Right ventricle myocardium superior (tissue), 1 donor: ENCODE measurements at regions not wholly inside any gene's neighbourhood (a gene's known extent, or its start where the extent isn't known, plus 50 kb on each side); places are given as distances from the start of the nearest gene placed in this dataset.

Experiments used
- ATAC-seq: fragments of 200-7000 bp; cut with Tn5 transposase; one replicate; pipeline ENCODE4 v1.9.1; 2020; ENCODE audit warnings: mild to moderate bottlenecking; ENCODE audit not compliant: poor library complexity
- DNase-seq: peaks from one replicate; pipeline ENCODE4 v3.0.0-alpha.2; 2020
- intact Hi-C: fragments of 100-400 bp; cut with DNase I; formaldehyde crosslinking; loops from one replicate; pipeline ENCODE4 v1.11.2; 2022
- donor health status: DM: no; HTN: yes; CAD: no; lungs with severe emphysema.

- DNase-seq (no peak), ATAC-seq (no peak)
- intact Hi-C loops, result no loop called here
Measured at GRCh38 chr15:96553931-96554330, 223.4 kb downstream of the NR2F2 start.

GRCh38 chr15:96554541-96554940 is 224.0 kb downstream of the NR2F2 start:
- intact Hi-C loops, result no loop called here
- no peak for DNase-seq
- ATAC-seq, result no peak

- ATAC-seq (no peak), DNase-seq (no peak)
Measured at GRCh38 chr15:96559087-96559486, 228.6 kb downstream of the NR2F2 start.

GRCh38 chr15:96559631-96560030 is 229.1 kb downstream of the NR2F2 start:
- DNase-seq, result no peak
- intact Hi-C loops, result no loop called here

More at GRCh38 chr15:96559087-96559486, 228.6 kb downstream of the NR2F2 start:
- intact Hi-C loops, result no loop called here

GRCh38 chr15:96560246-96560895 is 229.9 kb downstream of the NR2F2 start:
- intact Hi-C loops, result no loop called here
- no peak for ATAC-seq
- DNase-seq, result no peak

More at GRCh38 chr15:96559631-96560030, 229.1 kb downstream of the NR2F2 start:
- ATAC-seq, result no peak

- ATAC-seq (no peak), DNase-seq (no peak)
- intact Hi-C loops, result no loop called here
Measured at GRCh38 chr15:96561593-96561992, 231.1 kb downstream of the NR2F2 start.

GRCh38 chr15:96564546-96564945 is 234.0 kb downstream of the NR2F2 start:
- no peak for DNase-seq
- no peak for ATAC-seq
- intact Hi-C loops, result no loop called here

- intact Hi-C loops, result no loop called here
- DNase-seq (no peak), ATAC-seq (no peak)
Measured at GRCh38 chr15:96565266-96565665, 234.8 kb downstream of the NR2F2 start.

- ATAC-seq (no peak), DNase-seq (no peak)
- intact Hi-C loops, result no loop called here
Measured at GRCh38 chr15:96574782-96575181, 244.3 kb downstream of the NR2F2 start.

GRCh38 chr15:96576596-96576995 is 246.1 kb downstream of the NR2F2 start:
- intact Hi-C loops, result no loop called here
- DNase-seq (no peak), ATAC-seq (no peak)

- ATAC-seq (no peak), DNase-seq (no peak)
- intact Hi-C loops, result no loop called here
Measured at GRCh38 chr15:96578393-96578792, 247.9 kb downstream of the NR2F2 start.

- ATAC-seq (no peak), DNase-seq (no peak)
- intact Hi-C loops, result loop anchor here (10.0 kb wide), 1 partner anchor 227 kb away; no protein-coding TSS in a partner anchor
Measured at GRCh38 chr15:96581371-96581770, 250.9 kb downstream of the NR2F2 start.

- intact Hi-C loops, result loop anchor here (10.0 kb wide), 1 partner anchor 228 kb away; no protein-coding TSS in a partner anchor
- DNase-seq (no peak), ATAC-seq (no peak)
Measured at GRCh38 chr15:96582473-96582872, 252.0 kb downstream of the NR2F2 start.

- intact Hi-C loops, result loop anchor here (10.0 kb wide), 1 partner anchor 229 kb away; no protein-coding TSS in a partner anchor
- ATAC-seq (no peak), DNase-seq (no peak)
Measured at GRCh38 chr15:96583671-96584070, 253.2 kb downstream of the NR2F2 start.

GRCh38 chr15:96585484-96586386 is 255.2 kb downstream of the NR2F2 start:
- intact Hi-C loops, result loop anchor here (10.0 kb wide), 1 partner anchor 231 kb away; no protein-coding TSS in a partner anchor
- ATAC-seq (no peak), DNase-seq (no peak)

- intact Hi-C loops, result loop anchor here (10.0 kb wide), 1 partner anchor 232 kb away; no protein-coding TSS in a partner anchor
- DNase-seq, result no peak
- no peak for ATAC-seq
Measured at GRCh38 chr15:96586901-96587300, 256.4 kb downstream of the NR2F2 start.

- intact Hi-C loops, result loop anchor here (10.0 kb wide), 1 partner anchor 235 kb away; no protein-coding TSS in a partner anchor
- no peak for DNase-seq
- ATAC-seq, result no peak
Measured at GRCh38 chr15:96589864-96590263, 259.4 kb downstream of the NR2F2 start.

GRCh38 chr15:96593735-96594134 is 263.2 kb downstream of the NR2F2 start:
- intact Hi-C loops, result no loop called here
- ATAC-seq (no peak), DNase-seq (no peak)

- no peak for ATAC-seq
- DNase-seq, result no peak
- intact Hi-C loops, result no loop called here
Measured at GRCh38 chr15:96595951-96596350, 265.5 kb downstream of the NR2F2 start.

- no peak for DNase-seq
- intact Hi-C loops, result no loop called here
- no peak for ATAC-seq
Measured at GRCh38 chr15:96598514-96598913, 268.0 kb downstream of the NR2F2 start.
